H1 (cell line): ENCODE measurements at regions not wholly inside any gene's neighbourhood (a gene's known extent, or its start where the extent isn't known, plus 50 kb on each side); places are given as distances from the start of the nearest gene placed in this dataset.

Source experiments
- EP300 ChIP-seq, 2 experiments: IDR thresholded peaks; 1 replicate in 1 of 2; 2 replicates in 1 of 2; pipeline ENCODE4 v1.6.1; 2011 to 2012; ENCODE audit warnings: low read depth in 2 of 2, low read length in 2 of 2, mild to moderate bottlenecking in 2 of 2, borderline replicate concordance in 1 of 2, inconsistent platforms in 1 of 2, moderate library complexity in 1 of 2
- EZH2 ChIP-seq: fragments of 200-600 bp; sonication (generic); IDR thresholded peaks from 2 replicates; pipeline ENCODE4 v1.7.1; 2012; ENCODE audit warnings: low read depth, mild to moderate bottlenecking, moderate library complexity, low read length, inconsistent platforms; ENCODE audit not compliant: severe bottlenecking
- HDAC2 ChIP-seq, 2 experiments: fragments of 300-600 bp in 1 of 2; sonication (generic) in 1 of 2; IDR thresholded peaks; 2 replicates each; pipeline ENCODE4 v1.6.1; 2011 to 2012; ENCODE audit warnings: low read depth in 2 of 2, low read length in 2 of 2, mild to moderate bottlenecking in 2 of 2, moderate library complexity in 2 of 2, borderline replicate concordance in 1 of 2, inconsistent platforms in 1 of 2
- KDM1A ChIP-seq: fragments of 200-600, 300-600 bp; sonication (generic); IDR thresholded peaks from 2 replicates; pipeline ENCODE4 v1.7.1; 2016; ENCODE audit warnings: mild to moderate bottlenecking, low read length, borderline replicate concordance
- NANOG ChIP-seq: IDR thresholded peaks from 2 replicates; pipeline ENCODE4 v1.6.1; 2011; ENCODE audit warnings: low read length, low read depth, mild to moderate bottlenecking, inconsistent platforms; ENCODE audit not compliant: insufficient read depth, poor library complexity, severe bottlenecking
- POLR2AphosphoS5 ChIP-seq: IDR thresholded peaks from 2 replicates; pipeline ENCODE4 v1.6.1; 2011; ENCODE audit warnings: low read depth, low read length
- SIX5 ChIP-seq: IDR thresholded peaks from 2 replicates; pipeline ENCODE4 v1.6.1; 2011; ENCODE audit warnings: mild to moderate bottlenecking, low read depth, low read length
- TAF7 ChIP-seq: optimal IDR thresholded peaks from 2 replicates; pipeline ENCODE3; 2011; ENCODE audit warnings: low read depth, mild to moderate bottlenecking, inconsistent platforms, low read length, moderate library complexity, borderline replicate concordance
- TEAD4 ChIP-seq: IDR thresholded peaks from 2 replicates; pipeline ENCODE4 v1.6.1; 2012; ENCODE audit warnings: low read depth, low read length, inconsistent platforms, mixed read lengths
- TF ChIP-seq, protein P1 (sequence below): fragments of 300-600 bp; sonication (generic); IDR thresholded peaks from 2 replicates; pipeline ENCODE4 v1.7.1; 2012; ENCODE audit warnings: low read length, moderate library complexity, mild to moderate bottlenecking, inconsistent platforms; ENCODE audit not compliant: insufficient replicate concordance

- TF ChIP-seq, protein P1, sequence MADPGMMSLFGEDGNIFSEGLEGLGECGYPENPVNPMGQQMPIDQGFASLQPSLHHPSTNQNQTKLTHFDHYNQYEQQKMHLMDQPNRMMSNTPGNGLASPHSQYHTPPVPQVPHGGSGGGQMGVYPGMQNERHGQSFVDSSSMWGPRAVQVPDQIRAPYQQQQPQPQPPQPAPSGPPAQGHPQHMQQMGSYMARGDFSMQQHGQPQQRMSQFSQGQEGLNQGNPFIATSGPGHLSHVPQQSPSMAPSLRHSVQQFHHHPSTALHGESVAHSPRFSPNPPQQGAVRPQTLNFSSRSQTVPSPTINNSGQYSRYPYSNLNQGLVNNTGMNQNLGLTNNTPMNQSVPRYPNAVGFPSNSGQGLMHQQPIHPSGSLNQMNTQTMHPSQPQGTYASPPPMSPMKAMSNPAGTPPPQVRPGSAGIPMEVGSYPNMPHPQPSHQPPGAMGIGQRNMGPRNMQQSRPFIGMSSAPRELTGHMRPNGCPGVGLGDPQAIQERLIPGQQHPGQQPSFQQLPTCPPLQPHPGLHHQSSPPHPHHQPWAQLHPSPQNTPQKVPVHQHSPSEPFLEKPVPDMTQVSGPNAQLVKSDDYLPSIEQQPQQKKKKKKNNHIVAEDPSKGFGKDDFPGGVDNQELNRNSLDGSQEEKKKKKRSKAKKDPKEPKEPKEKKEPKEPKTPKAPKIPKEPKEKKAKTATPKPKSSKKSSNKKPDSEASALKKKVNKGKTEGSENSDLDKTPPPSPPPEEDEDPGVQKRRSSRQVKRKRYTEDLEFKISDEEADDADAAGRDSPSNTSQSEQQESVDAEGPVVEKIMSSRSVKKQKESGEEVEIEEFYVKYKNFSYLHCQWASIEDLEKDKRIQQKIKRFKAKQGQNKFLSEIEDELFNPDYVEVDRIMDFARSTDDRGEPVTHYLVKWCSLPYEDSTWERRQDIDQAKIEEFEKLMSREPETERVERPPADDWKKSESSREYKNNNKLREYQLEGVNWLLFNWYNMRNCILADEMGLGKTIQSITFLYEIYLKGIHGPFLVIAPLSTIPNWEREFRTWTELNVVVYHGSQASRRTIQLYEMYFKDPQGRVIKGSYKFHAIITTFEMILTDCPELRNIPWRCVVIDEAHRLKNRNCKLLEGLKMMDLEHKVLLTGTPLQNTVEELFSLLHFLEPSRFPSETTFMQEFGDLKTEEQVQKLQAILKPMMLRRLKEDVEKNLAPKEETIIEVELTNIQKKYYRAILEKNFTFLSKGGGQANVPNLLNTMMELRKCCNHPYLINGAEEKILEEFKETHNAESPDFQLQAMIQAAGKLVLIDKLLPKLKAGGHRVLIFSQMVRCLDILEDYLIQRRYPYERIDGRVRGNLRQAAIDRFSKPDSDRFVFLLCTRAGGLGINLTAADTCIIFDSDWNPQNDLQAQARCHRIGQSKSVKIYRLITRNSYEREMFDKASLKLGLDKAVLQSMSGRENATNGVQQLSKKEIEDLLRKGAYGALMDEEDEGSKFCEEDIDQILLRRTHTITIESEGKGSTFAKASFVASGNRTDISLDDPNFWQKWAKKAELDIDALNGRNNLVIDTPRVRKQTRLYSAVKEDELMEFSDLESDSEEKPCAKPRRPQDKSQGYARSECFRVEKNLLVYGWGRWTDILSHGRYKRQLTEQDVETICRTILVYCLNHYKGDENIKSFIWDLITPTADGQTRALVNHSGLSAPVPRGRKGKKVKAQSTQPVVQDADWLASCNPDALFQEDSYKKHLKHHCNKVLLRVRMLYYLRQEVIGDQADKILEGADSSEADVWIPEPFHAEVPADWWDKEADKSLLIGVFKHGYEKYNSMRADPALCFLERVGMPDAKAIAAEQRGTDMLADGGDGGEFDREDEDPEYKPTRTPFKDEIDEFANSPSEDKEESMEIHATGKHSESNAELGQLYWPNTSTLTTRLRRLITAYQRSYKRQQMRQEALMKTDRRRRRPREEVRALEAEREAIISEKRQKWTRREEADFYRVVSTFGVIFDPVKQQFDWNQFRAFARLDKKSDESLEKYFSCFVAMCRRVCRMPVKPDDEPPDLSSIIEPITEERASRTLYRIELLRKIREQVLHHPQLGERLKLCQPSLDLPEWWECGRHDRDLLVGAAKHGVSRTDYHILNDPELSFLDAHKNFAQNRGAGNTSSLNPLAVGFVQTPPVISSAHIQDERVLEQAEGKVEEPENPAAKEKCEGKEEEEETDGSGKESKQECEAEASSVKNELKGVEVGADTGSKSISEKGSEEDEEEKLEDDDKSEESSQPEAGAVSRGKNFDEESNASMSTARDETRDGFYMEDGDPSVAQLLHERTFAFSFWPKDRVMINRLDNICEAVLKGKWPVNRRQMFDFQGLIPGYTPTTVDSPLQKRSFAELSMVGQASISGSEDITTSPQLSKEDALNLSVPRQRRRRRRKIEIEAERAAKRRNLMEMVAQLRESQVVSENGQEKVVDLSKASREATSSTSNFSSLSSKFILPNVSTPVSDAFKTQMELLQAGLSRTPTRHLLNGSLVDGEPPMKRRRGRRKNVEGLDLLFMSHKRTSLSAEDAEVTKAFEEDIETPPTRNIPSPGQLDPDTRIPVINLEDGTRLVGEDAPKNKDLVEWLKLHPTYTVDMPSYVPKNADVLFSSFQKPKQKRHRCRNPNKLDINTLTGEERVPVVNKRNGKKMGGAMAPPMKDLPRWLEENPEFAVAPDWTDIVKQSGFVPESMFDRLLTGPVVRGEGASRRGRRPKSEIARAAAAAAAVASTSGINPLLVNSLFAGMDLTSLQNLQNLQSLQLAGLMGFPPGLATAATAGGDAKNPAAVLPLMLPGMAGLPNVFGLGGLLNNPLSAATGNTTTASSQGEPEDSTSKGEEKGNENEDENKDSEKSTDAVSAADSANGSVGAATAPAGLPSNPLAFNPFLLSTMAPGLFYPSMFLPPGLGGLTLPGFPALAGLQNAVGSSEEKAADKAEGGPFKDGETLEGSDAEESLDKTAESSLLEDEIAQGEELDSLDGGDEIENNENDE = no peak
- TF ChIP-seq EZH2 (no peak), NANOG (no peak), TAF7 (no peak), KDM1A (no peak), POLR2AphosphoS5 (no peak), TEAD4 (no peak), SIX5 (no peak), HDAC2 (IDR thresholded peaks at IDR 0.05; ENCODE audit: borderline replicate concordance in 1 of 2, low read depth in 2 of 2, low read length in 2 of 2) (no peak), EP300 (IDR thresholded peaks at IDR 0.05; ENCODE audit: borderline replicate concordance in 1 of 2, low read depth in 2 of 2, low read length in 2 of 2) (no peak)
Observed at GRCh38 chr10:62512732-62513475, 138.7 kb downstream of the ZNF365 start (continued).
